Activated CD8-positive, alpha-beta memory T cell treated with anti-CD3 and anti-CD28 coated beads for 48 hours (primary cell): ENCODE measurements at regions not wholly inside any gene's neighbourhood (a gene's known extent, or its start where the extent isn't known, plus 50 kb on each side); places are given as distances from the start of the nearest gene placed in this dataset.
"Not testable (repeated sequence)": the region's sequence is repeated elsewhere in the genome, so short reads cannot be mapped to it uniquely, and the experiment has no call there.

Experiments
- DNase-seq, 3 experiments: peaks; one replicate each; pipeline ENCODE4 v3.0.0-alpha.2; 2020; ENCODE audit warnings: low read depth in 2 of 3, low spot score in 2 of 3

DNA sequence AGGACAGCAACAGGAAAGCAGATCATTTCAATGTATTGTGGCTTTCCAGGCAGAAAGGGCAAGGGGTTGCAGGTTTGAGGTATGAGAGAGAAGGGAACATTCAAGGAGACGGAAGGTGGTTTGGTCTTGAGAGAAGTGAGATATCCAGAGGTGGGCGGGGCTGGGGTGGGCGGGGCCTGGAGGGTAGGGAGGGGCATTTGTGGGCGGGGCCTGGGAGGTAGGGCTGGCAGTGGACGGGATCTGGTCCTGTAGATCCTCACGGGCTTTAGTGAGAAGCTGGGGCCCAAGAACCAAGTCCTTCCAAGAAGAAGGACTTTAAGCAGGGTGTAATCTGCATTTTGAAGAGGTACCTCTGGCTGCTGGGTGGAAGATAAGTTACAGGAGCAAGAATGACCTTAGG, 199.2 kb downstream of the MN1 start:
- DNase-seq, result no peak

- no peak for DNase-seq
Observed at GRCh38 chr22:27603111-27603799, 198.3 kb downstream of the MN1 start.

DNA sequence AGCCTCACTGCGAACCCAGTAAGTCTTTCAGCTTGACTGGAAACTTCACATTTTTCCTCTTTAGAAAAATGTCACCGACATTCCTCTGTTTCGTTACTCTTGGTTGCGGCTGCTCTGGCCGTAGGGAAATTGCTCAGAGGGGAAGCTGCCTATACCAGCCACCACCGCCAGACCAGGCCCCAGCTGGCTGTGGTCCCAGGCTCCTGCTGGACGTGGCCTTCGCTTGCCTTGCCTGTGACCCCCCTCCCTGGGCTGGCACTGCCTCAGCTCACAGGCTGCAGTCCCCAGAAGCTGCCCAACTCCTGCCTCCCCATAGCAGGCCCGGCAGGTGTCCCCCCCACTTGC, 197.8 kb downstream of the MN1 start:
- DNase-seq, result no peak

DNA sequence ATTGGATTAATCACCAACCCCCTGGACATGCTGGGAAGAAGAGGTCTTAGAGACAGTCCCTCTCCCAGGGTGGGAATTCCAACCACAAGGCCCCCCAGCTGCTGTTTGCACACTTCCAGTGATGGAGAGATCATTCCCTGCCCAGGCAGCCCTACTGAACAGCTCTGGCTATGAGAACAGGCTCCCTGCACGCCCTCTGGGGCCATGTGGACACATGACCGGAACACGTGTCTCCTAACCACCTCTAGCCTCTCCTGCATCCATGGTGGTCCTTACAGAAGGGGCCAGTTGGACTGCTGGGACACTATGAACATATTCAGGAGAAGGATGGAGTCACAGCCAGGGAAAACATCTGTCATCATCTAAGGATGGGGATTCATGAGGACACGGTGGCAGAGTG, 196.2 kb downstream of the MN1 start:
- DNase-seq, result no peak

GRCh38 chr22:27607750-27608149, 193.8 kb downstream of the MN1 start:
- DNase-seq, result not testable (repeated sequence)

GRCh38 chr22:27609451-27609888, 192.1 kb downstream of the MN1 start:
- DNase-seq, result no peak

DNA sequence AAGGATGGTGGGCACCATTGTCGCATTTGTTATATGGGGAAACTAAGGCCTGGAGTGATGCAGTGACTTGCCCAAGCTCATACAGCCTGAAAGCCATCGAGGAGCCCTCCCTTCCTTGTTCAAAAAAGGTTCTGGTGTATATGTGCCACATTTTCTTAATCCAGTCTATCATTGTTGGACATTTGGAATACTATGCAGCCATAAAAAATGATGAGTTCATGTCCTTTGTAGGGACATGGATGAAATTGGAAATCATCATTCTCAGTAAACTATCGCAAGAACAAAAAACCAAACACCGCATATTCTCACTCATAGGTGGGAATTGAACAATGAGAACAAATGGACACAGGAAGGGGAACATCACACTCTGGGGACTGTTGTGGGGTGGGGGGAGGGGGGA, 191.4 kb downstream of the MN1 start:
- not testable (repeated sequence) for DNase-seq

- DNase-seq, result no peak
Observed at GRCh38 chr22:27610863-27611786, 190.4 kb downstream of the MN1 start.

GRCh38 chr22:27612115-27612514, 189.4 kb downstream of the MN1 start:
- DNase-seq, result no peak

GRCh38 chr22:27613099-27614005, 188.2 kb downstream of the MN1 start:
- DNase-seq, result no peak

DNA sequence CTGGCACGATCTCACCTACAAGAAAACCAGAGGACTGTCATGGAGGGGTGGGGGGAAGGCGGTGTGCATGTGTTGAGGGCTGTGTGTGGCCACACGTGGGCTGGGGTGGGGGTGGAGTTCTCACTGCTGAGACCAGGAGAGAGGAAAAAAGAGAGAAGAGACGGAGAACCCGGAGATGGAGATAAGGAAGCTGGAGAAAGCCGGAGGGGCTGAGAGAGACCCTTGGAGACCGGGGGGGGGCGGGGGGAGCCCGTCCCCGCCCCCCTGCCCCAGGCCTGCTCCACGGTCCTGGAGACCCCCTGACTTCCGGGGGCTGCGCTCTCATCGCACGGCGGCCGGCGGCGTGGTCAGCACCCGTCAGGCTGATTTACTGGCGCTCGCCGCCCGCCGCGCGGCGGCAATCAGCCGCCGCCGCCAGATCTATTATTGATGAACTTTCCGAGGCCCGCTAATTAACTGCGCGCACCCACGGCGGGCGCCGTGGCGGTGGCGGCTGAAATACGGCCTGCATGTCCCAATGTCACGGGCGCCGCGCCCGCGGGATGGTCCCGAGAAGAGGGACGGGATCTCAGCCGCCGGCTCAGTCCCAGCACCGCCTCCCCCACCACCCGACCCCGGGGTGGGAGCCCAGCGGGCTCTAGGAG, 187.4 kb downstream of the MN1 start:
- DNase-seq, result no peak

DNA sequence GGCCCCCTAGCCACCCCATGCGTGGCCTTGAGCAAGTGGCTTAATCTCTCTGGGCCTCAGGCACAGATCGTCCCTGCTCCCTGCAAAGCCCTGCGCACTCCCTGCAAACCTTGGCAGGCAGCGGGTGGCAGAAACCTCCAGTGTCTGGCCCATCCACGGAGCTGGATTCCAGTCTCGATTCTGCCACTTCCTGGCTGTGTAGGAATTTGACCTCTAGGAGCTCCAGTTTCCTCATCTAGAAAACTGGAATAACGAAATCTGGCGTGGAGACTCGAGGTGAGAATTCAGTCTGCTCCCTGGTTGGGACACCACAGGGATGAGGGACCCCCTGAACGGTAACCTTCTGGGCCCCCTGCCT, 186.9 kb downstream of the MN1 start:
- DNase-seq, result no peak

DNA sequence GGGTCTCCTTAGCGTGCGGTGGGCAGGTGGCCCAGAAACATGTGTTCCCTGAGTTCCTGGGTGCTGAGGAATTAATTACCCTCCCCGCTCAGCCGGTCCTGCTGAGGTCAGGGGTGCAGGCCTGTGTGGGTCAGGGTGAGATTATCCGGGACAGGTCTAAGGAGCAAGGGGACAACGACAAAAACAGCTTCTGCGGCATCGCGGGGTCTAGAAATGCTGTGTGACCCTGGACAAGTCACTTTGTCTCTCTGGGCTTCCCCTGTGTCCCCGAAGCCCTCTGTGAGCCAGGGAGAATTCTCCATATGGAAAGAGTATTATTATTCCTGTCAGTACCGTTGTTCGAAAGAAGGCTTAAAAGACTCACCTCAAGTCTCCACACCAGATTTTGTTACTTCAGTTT, 186.1 kb downstream of the MN1 start:
- no peak for DNase-seq

DNA sequence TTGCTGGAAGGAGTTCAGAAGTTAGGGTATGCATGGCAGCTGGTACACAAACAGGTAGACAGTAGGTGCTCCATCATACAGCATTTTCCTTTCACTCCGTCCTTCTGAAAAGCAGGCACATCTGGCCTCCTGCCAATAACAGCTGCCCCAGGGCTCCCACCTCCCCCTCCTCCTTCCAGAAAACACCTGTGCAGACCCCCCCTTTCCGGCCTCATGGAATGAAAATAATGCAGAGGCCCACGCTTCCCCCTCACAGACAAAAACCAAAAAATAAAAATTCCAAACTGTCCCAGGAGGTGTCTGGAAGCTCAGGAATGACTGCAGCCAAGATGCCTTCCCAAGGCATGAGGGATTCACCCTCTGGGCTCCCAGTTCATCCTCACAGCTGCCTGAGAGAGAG, 185.5 kb downstream of the MN1 start:
- no peak for DNase-seq

DNA sequence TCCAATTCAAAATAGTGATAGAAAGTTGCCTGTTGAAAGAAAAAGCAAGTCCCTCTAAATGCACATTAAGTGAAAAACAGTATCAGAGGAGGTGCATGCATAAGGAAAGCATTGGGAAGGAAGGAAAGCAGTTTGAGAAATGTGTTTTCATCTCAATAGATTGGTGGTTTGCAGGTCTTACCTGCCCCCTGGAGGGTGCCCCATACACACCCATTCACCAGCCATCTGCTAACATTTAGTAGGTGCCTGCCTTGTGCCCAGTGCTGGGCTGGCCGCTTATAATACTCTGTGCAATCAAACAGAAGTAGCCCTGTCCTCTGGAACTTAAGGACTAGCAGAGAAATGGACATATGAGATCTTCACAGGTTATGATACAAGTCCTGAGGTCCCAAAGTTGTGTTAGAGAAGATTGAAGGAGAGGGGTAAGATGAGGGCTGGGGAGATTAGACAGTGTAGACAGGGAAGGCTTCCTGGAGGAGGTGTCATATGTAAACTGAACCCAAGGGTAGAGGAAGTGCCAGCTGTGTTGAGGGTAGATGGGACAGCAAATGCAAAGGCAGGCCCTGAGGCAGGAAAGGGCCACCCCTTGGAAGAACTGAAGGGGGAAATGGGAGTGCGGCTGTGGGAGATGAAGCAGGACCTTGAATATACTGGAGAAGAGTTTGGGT, 184.2 kb downstream of the MN1 start:
- no peak for DNase-seq

DNA sequence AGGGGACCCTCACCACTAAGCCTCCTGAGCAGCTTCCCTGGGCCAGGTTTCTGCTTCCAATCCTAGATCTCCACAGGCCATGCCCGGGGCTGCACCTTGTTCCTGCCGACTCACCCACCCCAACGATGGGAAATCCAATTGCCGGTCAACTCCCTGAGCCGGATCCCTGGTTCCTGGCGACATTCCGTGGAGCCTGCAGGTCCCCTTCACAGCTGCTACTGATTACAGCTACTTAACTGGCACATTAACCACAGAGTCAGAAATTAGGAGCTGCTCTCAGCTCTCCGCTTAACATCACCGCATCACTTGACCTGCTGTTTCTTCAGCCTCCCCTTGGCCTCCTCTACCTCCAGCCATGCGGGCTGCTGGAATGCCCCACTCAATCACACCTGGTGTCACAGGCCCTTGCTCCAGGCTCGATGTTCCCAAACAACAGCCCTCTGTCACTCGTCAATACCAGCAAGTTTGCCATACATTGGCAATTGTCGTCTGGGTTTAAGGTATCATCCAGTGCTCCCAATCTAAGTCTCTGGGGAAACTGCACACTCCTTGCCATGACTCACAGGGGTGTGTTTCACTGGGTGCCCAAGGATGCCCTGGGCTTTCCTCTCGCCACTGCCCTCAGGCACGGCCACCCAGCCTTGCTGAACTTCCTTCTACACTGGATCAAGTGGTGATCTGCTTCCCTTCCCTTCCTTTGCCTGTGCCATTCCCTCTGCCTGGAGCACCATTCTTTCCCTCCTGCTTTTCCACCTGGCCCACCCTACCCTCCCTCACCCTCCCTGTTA, 181.0 kb downstream of the MN1 start:
- no peak for DNase-seq

GRCh38 chr22:27621486-27622070, 180.0 kb downstream of the MN1 start:
- DNase-seq, result no peak

DNA sequence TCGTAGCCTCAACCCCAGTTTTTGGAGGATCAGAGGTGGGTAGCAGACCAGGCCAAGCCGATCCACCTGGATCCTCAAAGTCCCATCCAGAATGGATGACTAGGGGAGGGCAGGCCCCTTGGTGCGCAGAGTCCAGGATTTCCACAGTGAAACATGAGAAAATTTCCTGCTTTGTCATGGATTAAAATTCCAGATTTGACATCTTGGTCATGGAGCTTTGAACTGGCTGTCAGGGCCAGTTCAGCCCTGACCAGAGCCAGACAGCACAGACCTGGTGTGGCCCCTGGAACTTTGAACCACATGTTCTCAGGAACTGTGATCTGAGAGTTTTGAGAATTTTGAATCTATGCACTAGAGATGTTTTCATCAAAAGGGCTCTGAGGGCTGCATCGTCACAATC, 177.5 kb downstream of the MN1 start:
- no peak for DNase-seq

DNA sequence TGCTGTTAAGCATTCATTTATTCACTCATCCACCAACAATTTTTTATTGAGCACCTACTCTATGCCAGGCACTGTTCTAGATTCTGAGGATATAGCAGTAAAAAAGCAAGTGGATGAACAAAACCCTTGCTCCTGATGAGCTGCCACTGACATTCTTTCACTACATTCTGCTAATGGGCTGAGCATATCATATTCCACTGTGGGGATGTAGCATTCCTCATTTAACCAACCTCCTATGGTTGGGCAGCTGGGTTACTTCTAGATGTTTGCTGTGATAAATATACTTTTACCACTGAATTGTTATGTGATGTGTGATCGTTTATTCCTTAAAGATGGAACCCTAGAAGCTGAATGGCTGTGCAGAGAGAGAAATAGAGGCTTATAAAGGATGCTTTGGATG, 176.9 kb downstream of the MN1 start:
- DNase-seq, result no peak
